ENCODE measurements at regions not wholly inside any gene's neighbourhood (a gene's known extent, or its start where the extent isn't known, plus 50 kb on each side); places are given as distances from the start of the nearest gene placed in this dataset.

- H3K27ac ChIP-seq = peak overlapping the region in 1 of 4 donors; percentile 28
- no peaks in the 10 kb centered on the region for H3K27me3 ChIP-seq
- no peak for ATAC-seq
- no peaks in the 10 kb centered on the region for H3K36me3 ChIP-seq
- H3K9me3 ChIP-seq = no peaks in the 10 kb centered on the region
- H3K4me1 ChIP-seq = peaks cover 0 to 6% (median 0%) of the 10 kb centered on the region in 3 donors
- no peak for TF ChIP-seq EP300 (IDR thresholded peaks at IDR 0.05)
- no peak for TF ChIP-seq POLR2AphosphoS5 (IDR thresholded peaks at IDR 0.05)
- TF ChIP-seq, protein P1, sequence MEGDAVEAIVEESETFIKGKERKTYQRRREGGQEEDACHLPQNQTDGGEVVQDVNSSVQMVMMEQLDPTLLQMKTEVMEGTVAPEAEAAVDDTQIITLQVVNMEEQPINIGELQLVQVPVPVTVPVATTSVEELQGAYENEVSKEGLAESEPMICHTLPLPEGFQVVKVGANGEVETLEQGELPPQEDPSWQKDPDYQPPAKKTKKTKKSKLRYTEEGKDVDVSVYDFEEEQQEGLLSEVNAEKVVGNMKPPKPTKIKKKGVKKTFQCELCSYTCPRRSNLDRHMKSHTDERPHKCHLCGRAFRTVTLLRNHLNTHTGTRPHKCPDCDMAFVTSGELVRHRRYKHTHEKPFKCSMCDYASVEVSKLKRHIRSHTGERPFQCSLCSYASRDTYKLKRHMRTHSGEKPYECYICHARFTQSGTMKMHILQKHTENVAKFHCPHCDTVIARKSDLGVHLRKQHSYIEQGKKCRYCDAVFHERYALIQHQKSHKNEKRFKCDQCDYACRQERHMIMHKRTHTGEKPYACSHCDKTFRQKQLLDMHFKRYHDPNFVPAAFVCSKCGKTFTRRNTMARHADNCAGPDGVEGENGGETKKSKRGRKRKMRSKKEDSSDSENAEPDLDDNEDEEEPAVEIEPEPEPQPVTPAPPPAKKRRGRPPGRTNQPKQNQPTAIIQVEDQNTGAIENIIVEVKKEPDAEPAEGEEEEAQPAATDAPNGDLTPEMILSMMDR (IDR thresholded peaks at IDR 0.05) = no peak
- no peak for TF ChIP-seq POLR2A (IDR thresholded peaks at IDR 0.05)
- WGBS, 2 donors (ENCODE audit: low coverage in 1 of 2) = 52 to 65% methylated on average over 5 to 6 of the region's 6 CpGs
- no peak overlapping the region for H3K4me3 ChIP-seq
Observed at GRCh38 chr3:21944251-21944650, 193.2 kb upstream of the ZNF385D start.

DNA sequence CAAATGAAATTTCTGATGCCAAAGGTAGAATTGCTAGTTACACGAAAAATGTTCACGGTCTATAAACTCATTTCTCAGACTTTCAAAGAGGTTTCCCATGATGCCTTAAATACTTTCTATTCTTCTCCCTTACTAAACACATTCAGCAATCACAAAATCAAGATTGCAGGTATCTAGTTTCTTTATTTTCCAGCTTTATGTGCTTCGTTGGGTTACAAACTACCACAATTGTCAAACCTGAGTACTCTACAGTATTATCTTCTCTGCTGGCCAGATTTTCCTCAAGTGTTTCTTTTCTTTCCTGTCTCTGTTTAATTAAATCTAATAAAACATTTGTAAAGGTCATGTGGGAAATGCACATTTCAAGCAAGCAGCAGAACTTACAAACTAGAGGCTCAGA is 201.8 kb upstream of the ZNF385D start:
- Histone ChIP-seq H3K4me1 (peaks cover 0 to 12% (median 0%) of the 10 kb centered on the region in 3 donors), H3K36me3 (no peaks in the 10 kb centered on the region), H3K27me3 (no peaks in the 10 kb centered on the region), H3K4me3 (no peak overlapping the region), H3K9me3 (no peaks in the 10 kb centered on the region), H3K27ac (no peak overlapping the region)
- TF ChIP-seq POLR2A (IDR thresholded peaks at IDR 0.05) = no peak
- TF ChIP-seq POLR2AphosphoS5 (IDR thresholded peaks at IDR 0.05) = no peak
- no peak for TF ChIP-seq EP300 (IDR thresholded peaks at IDR 0.05)
- TF ChIP-seq, protein P1 (IDR thresholded peaks at IDR 0.05) = no peak
- WGBS, 2 donors (ENCODE audit: low coverage in 1 of 2) = 46 to 73% methylated on average over 3 of the region's 3 CpGs
- ATAC-seq = no peak

GRCh38 chr3:21954709-21955108 is 203.7 kb upstream of the ZNF385D start:
- Histone ChIP-seq H3K9me3 (no peaks in the 10 kb centered on the region), H3K4me1 (peaks cover 0 to 12% (median 0%) of the 10 kb centered on the region in 3 donors), H3K36me3 (no peaks in the 10 kb centered on the region), H3K4me3 (no peak overlapping the region), H3K27me3 (no peaks in the 10 kb centered on the region), H3K27ac (no peak overlapping the region)
- 61 to 69% methylated on average over 2 of the region's 2 CpGs for WGBS, 2 donors (ENCODE audit: low coverage in 1 of 2)
- TF ChIP-seq, protein P1 (IDR thresholded peaks at IDR 0.05) = no peak
- no peak for TF ChIP-seq EP300 (IDR thresholded peaks at IDR 0.05)
- no peak for ATAC-seq

- Histone ChIP-seq H3K4me3 (no peak overlapping the region), H3K9me3 (no peaks in the 10 kb centered on the region), H3K36me3 (no peaks in the 10 kb centered on the region), H3K27ac (no peak overlapping the region), H3K4me1 (peaks cover 0 to 12% (median 0%) of the 10 kb centered on the region in 3 donors), H3K27me3 (no peaks in the 10 kb centered on the region)
- ATAC-seq = no peak
- 95 to 97% methylated on average over 2 of the region's 2 CpGs for WGBS, 2 donors (ENCODE audit: low coverage in 1 of 2)
- TF ChIP-seq, protein P1 (IDR thresholded peaks at IDR 0.05) = no peak
- no peak for TF ChIP-seq POLR2A (IDR thresholded peaks at IDR 0.05)
- TF ChIP-seq POLR2AphosphoS5 (IDR thresholded peaks at IDR 0.05) = no peak
- TF ChIP-seq EP300 (IDR thresholded peaks at IDR 0.05) = no peak
Observed at GRCh38 chr3:21955406-21955805, 204.4 kb upstream of the ZNF385D start.

- H3K9me3 ChIP-seq = no peaks in the 10 kb centered on the region
- H3K4me1 ChIP-seq = peaks cover 0 to 14% (median 0%) of the 10 kb centered on the region in 3 donors
- no peak for TF ChIP-seq POLR2AphosphoS5 (IDR thresholded peaks at IDR 0.05)
- TF ChIP-seq POLR2A (IDR thresholded peaks at IDR 0.05) = no peak
- TF ChIP-seq EP300 (IDR thresholded peaks at IDR 0.05) = no peak
- TF ChIP-seq, protein P1 (IDR thresholded peaks at IDR 0.05) = no peak
- no peaks in the 10 kb centered on the region for H3K36me3 ChIP-seq
- no peak overlapping the region for H3K27ac ChIP-seq
- 31 to 55% methylated on average over 1 of the region's 1 CpG for WGBS, 2 donors (ENCODE audit: low coverage in 1 of 2)
- no peak overlapping the region for H3K4me3 ChIP-seq
- ATAC-seq = no peak
- H3K27me3 ChIP-seq = no peaks in the 10 kb centered on the region
Observed at GRCh38 chr3:21960033-21960432, 209.0 kb upstream of the ZNF385D start.

All from gastroesophageal sphincter (tissue), 4 donors.